ENCODE measurements at regions not wholly inside any gene's neighbourhood (a gene's known extent, or its start where the extent isn't known, plus 50 kb on each side); places are given as distances from the start of the nearest gene placed in this dataset.
"Not testable (repeated sequence)": the region's sequence is repeated elsewhere in the genome, so short reads cannot be mapped to it uniquely, and the experiment has no call there.

DNA sequence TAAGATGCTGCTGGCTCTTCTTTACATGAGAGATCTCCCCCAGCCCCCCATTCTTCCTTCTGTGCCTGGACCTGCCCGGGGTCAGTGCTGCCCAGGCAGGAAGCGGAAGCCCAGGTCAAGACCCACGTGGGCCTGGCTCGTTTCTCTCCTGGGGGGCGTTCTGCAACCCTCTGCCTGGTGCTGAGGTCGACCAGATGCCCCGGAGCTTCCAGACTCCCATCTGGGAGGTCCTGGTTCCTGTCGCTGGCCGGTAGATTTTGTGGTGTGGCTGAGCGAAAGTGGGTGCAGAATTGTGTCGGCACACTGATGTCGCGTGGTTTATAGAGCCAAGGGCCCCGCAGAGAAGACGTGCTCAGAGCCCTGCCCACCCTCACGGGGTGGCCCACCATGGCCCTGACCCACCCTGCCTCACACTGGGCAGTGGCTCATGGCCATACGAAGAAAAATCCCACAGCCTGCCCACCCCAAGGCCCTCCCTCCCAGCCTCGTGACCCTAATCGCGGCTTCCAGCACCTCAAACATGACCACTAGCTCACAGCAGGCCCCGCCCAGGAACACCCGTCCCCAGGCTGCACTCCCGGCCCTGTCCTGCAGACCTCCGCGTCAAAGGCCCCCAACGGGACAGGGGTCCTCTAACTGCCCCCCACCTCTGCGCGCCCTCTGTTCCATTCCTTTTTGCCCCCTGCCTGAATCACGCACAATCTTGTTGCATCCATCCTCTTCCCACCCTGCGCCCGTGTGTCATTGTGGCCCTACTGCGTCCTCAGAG, 443.2 kb upstream of the ZNF722 start:
- not testable (repeated sequence) for DNase-seq

DNA sequence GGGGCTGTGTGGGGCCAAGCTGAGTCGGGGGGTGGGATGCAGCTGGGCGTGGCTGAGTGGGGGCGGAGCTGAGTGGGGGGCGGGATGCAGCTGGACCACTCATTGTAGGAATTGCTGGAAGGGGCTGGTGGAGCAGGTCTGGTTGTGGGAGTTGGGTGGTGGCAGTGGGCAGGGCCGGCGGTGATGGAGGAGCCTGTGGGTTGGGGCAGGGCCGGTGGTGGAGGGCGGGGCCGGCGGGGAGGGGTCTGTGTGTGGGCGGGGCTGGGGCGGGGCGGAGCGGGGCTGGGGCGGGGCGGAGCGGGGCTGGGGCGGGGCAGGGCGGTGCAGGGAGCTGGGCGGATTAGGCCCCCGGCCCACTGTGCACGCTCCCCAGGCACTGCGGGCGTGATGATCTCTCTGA, 442.4 kb upstream of the ZNF722 start:
- DNase-seq: not testable (repeated sequence)

DNA sequence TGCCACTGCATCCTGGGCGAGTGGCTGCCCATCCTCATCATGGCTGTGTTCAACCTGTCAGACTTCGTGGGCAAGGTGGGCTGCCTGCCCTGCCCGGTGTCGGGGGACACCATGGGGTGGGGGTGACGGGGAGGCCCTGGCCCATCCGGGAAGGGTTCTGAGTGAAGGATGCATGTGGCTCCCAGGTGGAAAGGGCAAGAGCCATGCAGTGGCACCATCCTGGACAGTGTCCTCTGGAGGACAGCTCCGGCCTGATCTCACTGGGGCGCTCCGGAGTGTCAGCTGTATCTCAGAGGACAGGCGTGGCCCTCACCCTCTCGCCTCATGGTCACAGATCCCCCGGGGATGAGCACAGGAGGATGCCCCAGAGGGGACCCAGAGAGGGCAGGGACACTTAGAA, 439.6 kb upstream of the ZNF722 start:
- DNase-seq: not testable (repeated sequence)

DNA sequence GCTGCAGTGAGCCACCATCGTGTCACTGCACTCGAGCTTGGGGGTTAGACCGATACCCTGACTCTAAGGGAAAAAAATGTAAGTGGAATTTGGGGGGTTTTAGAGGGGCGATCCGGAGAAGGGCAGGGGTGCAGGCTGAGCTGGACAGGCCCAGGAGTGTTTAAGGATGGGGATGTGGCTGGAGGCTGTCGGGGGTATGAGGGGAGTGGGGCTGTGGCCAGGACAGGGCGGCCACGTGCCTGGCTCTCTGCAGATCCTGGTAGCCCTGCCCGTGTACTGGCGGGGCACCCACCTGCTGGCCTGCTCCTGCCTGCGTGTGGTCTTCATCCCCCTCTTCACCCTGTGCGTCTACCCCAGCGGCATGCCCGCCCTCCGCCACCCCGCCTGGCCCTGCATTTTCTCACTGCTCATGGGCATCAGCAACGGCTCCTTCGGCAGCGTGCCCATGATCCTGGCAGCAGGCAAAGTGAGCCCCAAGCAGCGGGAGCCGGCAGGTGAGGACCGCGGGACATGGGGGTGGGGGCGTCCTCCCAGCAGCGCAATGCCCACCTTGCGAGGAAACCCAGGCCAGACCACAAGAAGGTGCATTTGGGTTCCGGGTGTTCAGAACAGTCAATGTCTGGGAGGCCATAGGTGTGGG, 438.7 kb upstream of the ZNF722 start:
- not testable (repeated sequence) for DNase-seq

DNA sequence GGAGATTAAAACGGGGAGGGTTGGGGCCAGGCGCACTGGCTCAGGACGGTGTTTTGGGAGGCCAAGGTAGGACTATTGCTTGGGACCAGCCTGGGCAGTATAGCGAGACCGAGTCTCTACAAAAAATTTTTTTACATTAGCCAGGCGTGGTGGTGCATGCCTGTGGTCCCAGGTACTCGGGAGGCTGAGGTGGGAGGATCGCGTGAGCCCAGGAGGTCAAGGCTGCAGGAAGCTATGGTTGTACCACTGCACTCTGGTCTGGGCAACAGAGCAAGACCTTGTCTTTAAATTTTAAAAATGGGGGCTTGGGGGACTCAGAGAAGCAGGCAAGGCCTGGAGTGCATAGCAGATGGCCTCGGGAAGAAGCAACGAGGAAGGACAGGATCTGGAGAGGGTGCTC, 436.7 kb upstream of the ZNF722 start:
- not testable (repeated sequence) for DNase-seq

DNA sequence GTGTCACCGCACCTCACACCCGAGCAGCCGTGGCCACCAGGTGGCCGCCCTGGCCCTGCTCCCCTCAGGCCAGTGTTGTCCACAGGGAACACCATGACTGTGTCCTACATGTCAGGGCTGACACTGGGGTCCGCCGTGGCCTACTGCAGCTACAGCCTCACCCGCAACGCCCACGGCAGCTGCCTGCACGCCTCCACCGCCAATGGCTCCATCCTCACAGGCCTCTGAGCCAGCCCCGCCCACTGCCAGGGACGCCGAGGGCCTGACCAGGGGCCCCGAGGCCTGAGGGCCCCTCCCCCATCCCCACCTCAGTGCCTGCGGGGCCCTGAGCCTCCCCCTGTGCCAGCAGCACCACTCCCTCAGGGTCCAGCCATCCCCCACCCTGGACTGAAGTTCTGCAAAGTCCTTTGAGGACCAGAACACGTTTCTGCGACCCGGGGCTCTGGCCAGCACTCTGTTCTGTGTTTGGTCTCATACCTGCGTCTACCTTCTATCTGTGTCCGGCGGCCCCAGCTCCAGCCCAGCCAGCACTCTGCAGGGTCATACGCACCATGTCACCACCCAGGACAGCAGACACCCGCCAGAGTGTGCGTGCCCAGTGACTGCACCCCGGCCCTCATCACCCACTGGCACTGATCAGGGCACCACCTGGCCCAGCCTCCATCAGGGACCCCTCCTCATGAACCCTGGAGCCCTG, 436.1 kb upstream of the ZNF722 start:
- DNase-seq: not testable (repeated sequence)

DNA sequence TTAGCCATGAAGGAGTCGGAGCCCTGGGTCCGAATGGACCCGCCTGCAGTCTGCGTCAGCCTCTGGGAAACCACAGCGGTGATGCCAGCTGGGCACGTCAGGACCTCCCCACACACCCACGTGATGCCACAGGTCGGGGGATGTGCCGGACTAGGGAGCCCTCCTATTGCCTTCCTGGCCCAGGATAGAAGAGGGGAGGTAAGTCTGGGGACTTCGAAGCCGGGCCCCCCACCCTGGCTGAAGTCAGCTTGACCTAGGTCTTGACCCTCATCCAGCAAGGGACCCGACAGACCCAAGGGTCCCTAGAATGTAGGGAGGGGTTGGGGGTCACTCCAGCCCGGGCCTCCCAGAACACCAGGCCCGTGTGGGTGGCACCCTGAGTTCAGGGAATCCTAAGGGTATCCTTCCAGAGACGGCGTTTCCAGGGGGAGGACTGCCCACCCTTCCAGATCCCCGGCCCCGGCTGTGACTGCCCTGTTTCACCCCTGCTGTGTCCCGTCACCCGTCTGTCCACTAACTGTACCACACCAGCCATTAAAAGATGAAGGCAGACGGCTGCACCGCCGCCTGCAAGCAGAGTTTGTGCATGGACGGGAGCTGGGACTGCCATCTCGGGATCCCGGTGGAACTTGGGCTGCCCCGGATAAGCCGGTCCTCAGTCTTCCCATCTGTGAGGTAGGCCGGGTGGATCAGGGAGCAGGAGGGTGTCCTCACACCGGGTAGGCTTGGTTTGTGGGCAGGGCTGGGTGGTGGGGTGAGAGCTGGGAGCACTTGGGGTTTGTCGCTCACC, 435.3 kb upstream of the ZNF722 start:
- DNase-seq: not testable (repeated sequence)

DNA sequence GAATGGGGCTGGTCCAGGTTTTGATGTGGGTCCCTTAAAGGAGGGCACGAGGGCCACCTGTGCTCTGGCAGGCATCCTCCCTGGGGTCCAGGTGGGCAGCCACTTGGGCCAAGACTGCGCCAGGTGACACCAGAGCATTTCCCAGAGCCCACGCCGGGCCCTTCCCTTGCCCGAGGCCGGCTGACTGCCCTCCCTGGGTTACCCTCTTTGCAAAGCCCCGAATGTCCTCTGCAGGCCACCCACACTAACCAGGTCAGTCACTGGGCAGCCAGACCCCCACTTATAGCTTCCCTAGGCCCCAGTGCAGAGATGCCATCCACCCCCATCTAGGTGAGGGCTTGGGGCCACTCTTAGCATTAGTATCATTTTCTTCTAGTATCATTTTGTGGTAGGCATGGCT, 433.8 kb upstream of the ZNF722 start:
- not testable (repeated sequence) for DNase-seq

DNA sequence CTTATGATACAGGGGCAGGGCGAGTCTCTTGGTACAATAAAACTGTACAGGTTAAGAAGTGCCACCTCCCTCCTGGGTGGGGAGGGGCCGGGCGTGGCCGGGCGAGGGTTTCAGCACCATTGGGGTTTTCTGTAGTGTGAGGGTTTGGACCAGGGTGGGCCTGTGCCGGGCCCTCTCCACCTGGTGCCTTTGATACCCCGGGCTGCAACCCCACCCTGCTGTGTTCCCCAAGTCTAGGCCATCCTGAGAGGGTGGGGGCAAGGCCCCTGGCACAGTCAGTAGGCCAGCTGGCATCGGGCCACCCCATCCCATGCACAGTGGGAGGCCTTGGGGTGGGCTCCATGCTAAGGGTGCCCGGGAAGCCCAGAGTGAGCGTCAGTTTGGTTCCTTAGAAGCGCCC, 431.8 kb upstream of the ZNF722 start:
- not testable (repeated sequence) for DNase-seq

DNA sequence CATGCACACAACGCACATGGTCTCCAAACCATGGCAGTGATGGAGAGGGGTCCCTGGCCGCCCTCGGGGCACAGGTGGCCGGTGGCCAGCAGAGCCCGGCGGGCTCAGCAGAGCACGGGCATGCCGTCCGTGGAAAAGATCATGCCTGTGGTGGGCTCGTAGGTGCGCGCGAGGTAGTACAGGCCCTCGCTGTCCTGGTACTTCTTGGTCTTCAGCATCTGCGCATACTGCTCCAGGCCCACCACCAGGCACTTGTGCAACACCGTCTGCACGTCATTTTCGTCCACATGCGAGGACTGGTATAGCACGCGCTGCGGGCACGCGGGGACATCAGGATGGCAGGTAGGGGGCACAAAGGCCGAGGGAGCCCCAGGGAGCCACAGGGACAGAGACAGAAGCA, 431.0 kb upstream of the ZNF722 start:
- DNase-seq: not testable (repeated sequence)

DNA sequence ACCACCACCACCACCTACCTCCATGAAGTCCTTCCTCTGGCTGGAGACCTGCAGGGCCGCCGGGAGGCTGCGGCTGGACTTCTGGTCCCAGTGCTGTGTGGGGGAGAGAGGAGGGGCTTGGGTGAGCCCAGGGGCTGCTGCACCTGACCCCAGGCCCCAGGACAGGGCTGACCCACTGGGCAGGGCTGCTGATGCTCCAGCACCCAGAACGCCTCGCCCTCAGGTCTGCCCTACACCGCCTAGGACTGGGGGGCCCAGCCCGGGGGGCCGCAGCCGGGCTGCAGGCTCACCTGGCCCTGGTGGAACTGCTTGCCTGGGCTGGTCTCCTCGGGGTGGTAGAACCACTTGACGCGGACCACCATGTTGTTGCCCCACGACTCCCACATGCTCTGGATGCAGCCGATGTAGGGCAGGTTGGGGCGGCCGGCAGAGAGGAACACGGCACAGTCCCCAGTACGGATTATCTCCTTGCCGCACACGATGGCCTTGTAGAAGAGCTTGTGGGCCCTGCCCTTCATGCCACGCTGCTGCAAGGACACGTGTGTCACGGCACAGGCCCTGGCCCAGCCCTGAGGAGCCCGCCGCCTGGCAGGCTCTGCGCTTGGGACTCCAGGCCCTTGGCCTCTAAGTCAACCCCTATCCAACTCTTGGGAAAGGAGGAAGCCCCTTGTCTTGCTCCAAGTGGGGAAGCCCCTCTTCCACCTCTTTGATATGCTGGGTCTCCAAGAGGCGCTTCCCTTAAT, 429.9 kb upstream of the ZNF722 start:
- not testable (repeated sequence) for DNase-seq

DNA sequence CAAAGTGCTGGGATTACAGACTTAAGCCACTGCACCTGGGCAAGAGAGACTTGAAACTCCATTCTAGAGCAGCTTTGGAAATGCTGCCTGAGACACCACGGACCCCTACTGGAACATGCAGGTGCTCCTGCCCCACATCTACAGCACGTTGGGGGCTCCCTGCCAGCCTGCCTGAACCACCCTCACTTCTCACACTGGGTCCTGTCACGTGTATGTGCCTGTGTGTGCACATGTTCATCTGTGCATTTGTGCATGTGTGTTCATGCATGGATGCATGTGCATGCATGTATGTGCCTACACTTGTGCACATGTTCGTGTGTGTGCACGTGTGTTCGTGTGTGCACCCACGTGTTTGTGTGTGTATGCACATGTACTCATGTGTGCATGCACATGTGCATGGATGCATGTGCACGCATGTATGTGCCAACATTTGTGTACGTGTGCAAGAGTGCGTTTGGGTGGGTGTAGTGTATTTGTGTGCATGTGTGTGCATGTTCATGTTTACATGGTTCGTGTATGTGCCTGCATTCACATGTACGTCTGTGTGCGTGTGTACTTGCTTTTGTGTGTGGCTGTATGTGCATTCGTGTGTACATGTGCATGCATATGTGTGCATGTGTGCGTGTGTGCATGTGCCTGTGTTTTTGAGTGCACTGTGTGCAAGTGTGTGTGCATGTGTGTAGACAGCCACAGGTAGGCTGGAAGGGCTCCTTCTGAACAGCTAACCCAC, 428.1 kb upstream of the ZNF722 start:
- not testable (repeated sequence) for DNase-seq

DNA sequence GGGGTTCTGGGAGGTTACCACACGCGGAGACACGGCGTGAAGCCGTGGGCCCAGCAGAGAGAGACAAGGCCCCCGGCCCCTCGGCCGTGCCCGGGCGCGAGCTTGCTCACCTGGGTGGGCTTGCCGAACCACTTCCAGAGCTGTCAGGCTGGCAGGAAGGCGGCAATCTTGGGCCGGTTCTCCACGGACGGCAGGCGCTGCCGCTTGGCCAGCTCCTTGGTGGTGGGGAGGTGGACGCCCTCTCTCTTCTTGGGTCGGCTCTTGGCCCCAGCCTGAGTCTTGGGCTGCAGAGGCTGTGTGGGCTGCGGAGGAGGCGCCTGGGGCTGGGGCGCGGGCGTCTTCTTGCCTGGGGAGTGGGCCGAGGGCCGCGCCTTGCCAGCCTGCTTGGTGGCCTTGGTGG, 426.5 kb upstream of the ZNF722 start:
- DNase-seq: not testable (repeated sequence)

DNA sequence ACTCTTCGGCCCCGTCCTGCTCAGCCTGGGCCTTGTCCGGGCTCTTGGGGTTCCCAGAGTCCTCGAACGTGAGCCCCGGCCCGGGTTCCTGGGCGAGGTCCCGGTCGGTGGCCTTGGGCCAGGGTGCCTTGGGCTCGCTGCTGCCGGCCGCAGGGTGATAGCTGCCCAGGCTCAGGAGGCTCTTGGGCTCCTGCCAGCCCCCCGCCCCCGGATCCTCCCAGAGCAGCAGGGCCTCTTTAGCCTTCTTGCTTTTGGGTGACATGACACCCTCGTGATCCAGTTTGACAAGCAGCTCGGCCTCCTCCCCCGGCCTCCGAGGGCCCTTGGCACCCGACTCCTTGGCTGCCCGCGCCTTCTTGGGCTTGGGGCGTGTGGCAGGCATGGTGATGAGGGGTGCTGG, 425.7 kb upstream of the ZNF722 start:
- DNase-seq: not testable (repeated sequence)

DNA sequence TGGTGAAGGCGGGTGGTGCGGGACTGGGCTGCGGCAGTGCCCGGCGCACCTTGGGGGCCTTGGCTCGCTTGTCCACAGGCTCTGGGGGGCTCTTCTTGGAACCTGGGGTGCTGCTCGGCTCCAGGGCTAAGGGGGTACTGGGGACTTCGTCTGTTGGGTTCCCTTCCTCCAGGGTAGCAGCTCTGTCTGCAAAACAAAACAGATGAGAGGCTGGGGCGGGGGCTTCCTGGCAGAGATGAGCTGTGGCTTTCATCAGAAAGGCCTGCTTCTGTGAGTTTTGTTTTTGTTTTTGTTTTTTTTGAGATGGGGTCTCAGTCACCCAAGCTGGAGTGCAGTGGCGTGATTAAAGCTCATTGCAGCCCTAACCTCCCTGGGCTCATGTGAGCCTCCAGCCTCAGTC, 425.2 kb upstream of the ZNF722 start:
- not testable (repeated sequence) for DNase-seq

DNA sequence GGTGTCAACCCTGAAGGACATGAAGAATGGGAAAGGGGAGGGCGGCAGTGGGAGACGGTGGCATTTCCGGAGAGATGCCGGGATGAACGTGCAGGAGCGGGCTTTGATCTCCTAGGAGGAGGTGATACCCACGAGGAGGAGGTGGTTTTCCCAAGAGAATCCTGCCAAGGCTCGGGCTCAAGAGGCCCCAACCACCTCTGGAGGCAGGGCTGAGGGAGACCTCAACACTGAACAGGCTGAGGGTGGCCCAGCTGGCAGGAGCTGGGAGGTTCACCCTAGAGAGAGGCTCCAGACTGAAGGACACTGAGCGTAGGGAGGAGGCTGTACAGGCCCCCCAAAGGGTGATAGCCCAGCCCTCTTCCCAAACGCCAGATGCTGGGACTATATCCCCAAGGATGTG, 422.2 kb upstream of the ZNF722 start:
- DNase-seq: not testable (repeated sequence)

DNA sequence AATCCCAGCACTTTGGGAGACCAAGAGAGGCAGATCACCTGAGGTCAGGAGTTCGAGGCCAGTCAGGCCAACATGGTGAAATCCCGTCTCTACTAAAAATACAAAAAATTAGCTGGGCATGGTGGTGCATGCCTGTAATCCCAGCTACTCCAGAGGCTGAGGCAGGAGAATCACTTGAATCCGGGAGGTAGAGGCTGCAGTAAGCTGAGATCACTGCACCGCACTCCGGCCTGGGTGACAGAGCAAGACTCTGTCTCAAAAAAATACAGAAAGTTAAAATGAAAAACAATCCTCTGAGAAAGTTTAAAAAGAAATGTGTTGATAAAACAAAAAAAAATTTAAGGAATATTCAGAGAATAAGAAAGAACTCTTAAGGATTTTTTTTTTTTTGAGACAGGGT, 421.6 kb upstream of the ZNF722 start:
- DNase-seq: not testable (repeated sequence)

DNA sequence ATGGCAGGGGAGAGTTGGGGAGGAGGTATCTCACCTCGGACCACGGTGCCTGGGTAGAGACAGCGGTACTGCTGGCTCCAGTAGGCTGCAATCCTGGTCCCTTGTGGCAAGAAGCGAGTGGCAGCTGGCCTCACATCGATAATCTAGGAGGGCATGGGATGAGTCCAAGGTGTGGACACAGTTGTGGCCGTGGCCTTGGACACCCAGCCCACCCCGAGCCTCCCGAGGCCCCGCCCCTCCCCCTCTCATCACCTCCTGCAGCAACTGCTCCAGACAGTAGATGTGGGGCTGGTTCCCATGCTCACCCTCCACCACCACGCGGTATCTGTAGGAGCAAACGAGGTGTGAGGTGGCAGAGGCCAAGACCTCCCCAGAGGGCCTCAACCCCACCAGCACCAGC, 418.6 kb upstream of the ZNF722 start:
- DNase-seq: not testable (repeated sequence)

DNA sequence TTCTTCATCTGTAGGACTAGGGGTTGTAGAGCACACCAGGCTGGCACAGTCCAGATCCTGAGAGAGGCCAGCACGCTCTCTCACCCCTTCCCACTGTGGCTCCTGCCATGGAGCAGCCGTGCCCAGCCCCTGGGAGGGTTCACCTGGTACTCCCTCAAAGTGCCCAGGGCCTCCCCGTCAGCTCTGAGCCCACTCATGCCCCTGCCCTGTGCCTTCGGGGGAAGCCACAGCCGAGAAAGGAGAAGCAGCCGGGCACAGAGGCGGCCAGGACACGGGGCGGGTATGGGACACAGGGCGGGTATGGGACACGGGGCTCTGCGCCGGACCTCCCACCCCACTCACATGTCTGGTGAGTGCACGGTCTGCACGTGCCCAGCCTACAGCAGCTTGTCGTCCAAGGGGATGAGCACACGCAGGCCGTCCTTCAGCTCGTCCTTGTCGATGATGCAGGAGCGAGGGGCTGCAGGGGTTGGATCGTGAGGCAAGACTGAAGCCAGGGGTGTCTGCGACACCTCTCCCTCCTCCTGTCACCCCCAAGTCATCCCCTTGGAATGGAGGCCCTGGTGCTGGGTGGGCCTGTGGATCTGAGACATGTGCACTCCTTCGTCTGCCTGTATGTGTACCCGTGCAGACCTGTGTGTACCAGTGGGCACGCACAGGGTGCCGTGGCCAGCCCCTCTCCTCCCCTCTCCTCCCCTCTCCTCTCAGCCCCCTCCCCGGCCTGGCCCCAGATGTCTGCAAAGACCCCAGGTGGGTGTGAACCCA, 417.9 kb upstream of the ZNF722 start:
- not testable (repeated sequence) for DNase-seq

DNA sequence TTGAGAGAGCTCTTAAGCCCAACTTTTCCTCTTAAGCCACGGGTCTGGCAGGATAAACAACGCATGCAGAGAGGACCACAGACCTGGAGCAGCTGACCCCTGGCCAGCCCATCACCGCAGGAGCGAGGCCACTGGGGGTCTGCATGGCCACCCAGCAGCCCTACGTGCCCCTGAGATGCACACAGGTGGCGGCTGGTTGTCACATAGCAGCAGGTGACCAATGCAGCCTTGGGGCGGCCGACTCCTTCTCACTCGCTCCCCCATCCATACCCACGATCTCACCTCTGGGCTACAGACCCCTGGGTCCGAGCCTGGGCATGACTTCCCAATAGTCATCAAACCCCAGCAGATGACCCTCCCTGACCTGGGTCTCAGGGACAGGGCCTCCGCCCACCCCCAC, 415.9 kb upstream of the ZNF722 start:
- not testable (repeated sequence) for DNase-seq
